GM13976 (cell line): ENCODE measurements at regions not wholly inside any gene's neighbourhood (a gene's known extent, or its start where the extent isn't known, plus 50 kb on each side); places are given as distances from the start of the nearest gene placed in this dataset.

Experiments used
- DNase-seq: peaks from one replicate; pipeline ENCODE4 v3.0.0; 2012; ENCODE audit warnings: low spot score
- in situ Hi-C: fragments of 300-500 bp; cut with MboI; formaldehyde crosslinking; loops from one replicate; pipeline ENCODE4 v1.12.0; 2022; ENCODE audit warnings: low sequenced_read_pairs, mixed read lengths, inconsistent platforms; ENCODE audit not compliant: unreplicated experiment
- TF ChIP-seq, protein P1 (sequence below): IDR thresholded peaks from 2 replicates; pipeline ENCODE4 v1.5.1; 2012; ENCODE audit warnings: borderline replicate concordance, mild to moderate bottlenecking; ENCODE audit not compliant: insufficient read depth; ENCODE audit errors: extremely low read depth, missing control alignments, control extremely low read depth

DNA sequence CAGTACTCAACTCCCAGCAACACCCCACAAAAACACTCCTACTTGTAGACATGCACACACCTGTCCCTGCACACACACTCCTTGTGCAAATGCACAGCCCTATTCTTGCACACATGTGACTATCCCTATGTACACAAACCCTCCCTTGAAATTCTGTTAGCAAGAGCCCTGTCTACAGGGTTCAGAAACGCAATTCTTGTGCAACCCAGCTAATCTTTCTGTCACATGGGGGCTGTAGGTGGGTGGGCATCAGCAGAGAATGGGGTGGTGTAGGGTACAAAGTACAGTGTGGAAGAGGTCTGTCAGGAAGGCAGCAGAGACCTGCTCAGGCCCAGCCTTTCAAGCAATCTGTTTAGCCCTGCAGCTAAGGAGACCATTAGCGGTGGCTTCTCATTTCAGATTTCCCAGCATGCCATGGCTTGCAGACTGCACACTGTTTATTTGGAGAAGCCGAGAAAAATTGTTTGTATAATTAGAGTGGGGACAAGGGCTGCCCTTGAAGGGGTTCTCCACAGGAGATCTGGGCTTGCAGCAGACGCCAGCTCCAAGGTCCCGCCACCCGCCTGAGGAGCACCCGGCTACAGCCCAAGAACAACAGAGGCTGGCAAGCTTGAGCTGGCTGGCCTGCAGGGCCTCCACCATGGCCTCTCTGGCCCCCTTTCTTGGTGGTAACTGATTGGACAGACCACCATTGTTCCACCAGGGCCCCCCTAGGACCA is 144.0 kb upstream of the PJA1 start:
- in situ Hi-C loops = no loop called here

DNA sequence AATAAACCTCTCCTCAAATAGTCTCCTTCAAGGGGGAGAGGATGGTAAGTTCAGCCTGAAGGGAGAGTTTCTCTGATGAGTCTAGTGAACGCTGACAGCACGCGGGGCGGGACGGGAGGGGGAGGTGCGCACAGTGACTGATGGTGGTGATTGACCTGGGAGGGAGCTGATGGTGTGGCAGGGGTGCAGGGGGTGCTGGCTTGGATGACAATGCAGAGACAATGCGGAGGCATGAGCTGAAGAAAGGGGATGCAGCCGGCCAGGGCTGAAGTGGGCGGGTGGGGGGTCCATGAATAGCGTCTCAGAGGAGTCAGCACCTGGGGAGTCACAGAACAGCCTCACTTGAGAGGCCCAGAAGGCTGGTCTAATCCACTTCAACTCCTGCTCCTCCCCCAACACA is 142.5 kb upstream of the PJA1 start:
- DNase-seq = no peak
- in situ Hi-C loops = no loop called here
- TF ChIP-seq, protein P1, sequence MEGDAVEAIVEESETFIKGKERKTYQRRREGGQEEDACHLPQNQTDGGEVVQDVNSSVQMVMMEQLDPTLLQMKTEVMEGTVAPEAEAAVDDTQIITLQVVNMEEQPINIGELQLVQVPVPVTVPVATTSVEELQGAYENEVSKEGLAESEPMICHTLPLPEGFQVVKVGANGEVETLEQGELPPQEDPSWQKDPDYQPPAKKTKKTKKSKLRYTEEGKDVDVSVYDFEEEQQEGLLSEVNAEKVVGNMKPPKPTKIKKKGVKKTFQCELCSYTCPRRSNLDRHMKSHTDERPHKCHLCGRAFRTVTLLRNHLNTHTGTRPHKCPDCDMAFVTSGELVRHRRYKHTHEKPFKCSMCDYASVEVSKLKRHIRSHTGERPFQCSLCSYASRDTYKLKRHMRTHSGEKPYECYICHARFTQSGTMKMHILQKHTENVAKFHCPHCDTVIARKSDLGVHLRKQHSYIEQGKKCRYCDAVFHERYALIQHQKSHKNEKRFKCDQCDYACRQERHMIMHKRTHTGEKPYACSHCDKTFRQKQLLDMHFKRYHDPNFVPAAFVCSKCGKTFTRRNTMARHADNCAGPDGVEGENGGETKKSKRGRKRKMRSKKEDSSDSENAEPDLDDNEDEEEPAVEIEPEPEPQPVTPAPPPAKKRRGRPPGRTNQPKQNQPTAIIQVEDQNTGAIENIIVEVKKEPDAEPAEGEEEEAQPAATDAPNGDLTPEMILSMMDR = no peak

More for the DNA sequence above, 144.0 kb upstream of the PJA1 start:
- TF ChIP-seq, protein P1 = no peak
- DNase-seq = no peak

DNA sequence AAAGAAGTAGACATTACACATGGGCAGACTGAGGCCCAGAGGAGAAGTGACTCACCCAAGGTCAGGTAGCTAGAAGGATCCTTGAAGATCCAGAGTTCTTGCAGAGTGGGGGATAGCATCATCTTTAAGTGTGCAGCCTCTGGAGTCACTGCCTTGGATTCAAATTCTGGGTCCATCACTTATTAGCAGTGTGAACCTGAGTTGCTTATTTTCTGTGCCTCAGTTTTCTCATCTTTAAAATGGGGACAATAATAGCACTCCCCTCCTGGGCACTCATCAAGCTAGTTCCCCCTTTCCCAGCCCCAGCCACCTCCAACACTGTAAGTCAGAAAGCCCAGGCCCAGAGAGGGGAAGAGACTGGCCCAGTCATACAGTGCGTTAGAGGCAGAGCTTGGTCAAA is 141.8 kb upstream of the PJA1 start:
- DNase-seq = no peak
- in situ Hi-C loops = no loop called here
- TF ChIP-seq, protein P1 = no peak

DNA sequence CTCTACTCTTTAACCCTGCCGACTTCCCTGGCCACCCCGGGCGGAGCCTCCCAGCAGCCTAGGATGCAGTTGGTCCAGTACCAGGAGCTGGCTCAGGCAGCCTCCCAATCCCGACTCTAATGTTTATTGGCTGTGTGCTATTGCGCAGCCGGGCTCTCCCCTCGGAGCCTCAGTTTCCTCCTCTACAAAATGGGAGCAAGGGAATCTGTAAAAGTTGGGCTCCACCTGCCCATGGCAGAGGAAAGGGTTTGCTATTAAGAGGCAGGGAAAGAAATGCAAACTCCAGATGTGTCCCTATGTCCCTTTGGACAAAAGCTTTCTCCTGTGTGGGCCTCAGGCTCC is 140.8 kb upstream of the PJA1 start:
- in situ Hi-C loops = no loop called here
- TF ChIP-seq, protein P1 = no peak

DNA sequence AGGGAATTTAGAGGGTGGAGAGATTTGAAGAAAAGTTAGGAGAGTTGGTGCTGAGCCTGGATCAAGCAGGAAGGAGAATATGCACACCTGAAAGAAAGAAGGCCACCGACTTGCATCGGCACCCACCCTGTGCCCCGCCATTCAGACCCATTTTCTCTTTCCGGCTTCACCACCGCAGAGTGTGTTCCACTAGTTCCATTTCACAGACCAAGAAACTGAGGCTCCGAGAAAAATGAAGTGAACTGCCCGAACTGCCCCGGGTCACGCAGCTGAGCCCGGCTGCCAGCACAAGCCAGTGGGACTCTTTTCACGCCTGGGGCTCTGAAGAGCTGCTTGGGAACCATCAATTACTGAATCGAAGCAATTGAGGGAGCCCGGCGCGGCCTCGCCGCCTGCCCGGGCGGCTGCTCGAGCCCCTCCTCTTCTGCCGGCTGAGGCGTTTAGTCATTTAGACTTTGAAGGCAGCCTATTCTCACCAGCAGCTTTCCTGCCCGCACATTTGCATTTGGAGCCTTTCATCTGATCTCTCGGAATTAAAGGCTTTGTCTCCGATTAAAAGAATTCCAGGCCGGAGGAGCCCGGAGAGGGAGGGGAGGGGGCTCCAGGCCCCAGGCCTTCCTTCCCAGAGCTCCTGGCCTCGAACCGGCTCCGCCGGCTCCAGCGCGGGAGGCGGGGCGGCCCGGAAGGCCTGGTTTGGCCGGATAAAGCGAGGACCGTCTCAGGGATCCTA is 140.2 kb upstream of the PJA1 start:
- TF ChIP-seq, protein P1 = no peak
- in situ Hi-C loops = no loop called here
- DNase-seq = no peak

More for the DNA sequence above, 140.8 kb upstream of the PJA1 start:
- no peak for DNase-seq

DNA sequence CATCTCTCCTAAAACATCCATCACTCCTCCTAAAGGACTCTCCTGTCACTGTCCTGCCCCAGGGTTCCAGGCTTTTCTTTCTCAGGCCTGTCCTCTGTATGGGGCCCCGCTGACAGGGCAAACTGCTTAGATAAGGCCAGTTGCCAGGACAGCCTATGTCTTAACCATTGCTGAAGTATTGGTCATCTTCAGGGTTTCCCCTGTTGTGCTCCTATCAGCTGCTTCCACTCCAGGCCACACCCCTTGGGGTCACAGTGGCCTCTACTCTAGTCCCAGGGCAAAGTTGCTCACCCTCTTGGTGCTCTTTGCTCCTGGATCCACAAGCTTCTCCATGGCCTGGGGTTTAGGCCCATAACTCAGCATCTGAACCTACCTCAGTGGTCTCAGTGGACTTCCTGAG is 138.0 kb upstream of the PJA1 start:
- DNase-seq = no peak
- in situ Hi-C loops = no loop called here
- TF ChIP-seq, protein P1 = no peak
